ENCODE measurements at regions not wholly inside any gene's neighbourhood (a gene's known extent, or its start where the extent isn't known, plus 50 kb on each side); places are given as distances from the start of the nearest gene placed in this dataset.
"Not testable (repeated sequence)": the region's sequence is repeated elsewhere in the genome, so short reads cannot be mapped to it uniquely, and the experiment has no call there.

- intact Hi-C loops (cut with DNase I), result no loop called here
- H3K27me3 ChIP-seq (replicated peaks; ENCODE audit: insufficient read depth), result no peaks in the 10 kb centered on the region
- DNase-seq (ENCODE audit: low spot score), result no peak
- H3K9me3 ChIP-seq, result no peaks in the 10 kb centered on the region
- H3K27ac ChIP-seq, result no peak overlapping the region
- TF ChIP-seq POLR2A (IDR thresholded peaks at IDR 0.05) (no peak), POLR2AphosphoS5 (IDR thresholded peaks at IDR 0.05) (no peak)
- TF ChIP-seq, protein P1, sequence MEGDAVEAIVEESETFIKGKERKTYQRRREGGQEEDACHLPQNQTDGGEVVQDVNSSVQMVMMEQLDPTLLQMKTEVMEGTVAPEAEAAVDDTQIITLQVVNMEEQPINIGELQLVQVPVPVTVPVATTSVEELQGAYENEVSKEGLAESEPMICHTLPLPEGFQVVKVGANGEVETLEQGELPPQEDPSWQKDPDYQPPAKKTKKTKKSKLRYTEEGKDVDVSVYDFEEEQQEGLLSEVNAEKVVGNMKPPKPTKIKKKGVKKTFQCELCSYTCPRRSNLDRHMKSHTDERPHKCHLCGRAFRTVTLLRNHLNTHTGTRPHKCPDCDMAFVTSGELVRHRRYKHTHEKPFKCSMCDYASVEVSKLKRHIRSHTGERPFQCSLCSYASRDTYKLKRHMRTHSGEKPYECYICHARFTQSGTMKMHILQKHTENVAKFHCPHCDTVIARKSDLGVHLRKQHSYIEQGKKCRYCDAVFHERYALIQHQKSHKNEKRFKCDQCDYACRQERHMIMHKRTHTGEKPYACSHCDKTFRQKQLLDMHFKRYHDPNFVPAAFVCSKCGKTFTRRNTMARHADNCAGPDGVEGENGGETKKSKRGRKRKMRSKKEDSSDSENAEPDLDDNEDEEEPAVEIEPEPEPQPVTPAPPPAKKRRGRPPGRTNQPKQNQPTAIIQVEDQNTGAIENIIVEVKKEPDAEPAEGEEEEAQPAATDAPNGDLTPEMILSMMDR (IDR thresholded peaks at IDR 0.05), result no peak
- H3K4me3 ChIP-seq, result no peak overlapping the region
- no peaks in the 10 kb centered on the region for H3K4me1 ChIP-seq (replicated peaks)
- no peaks in the 10 kb centered on the region for H3K36me3 ChIP-seq
- WGBS, result 81% methylated on average over 5 of the region's 5 CpGs
Measured at GRCh38 chr19:31470952-31471351, 121.7 kb upstream of the TSHZ3 start.

- intact Hi-C loops (cut with DNase I), result no loop called here
- DNase-seq (ENCODE audit: low spot score), result no peak
- TF ChIP-seq POLR2A (IDR thresholded peaks at IDR 0.05), result no peak
- TF ChIP-seq, protein P1 (IDR thresholded peaks at IDR 0.05), result no peak
- no peak for TF ChIP-seq POLR2AphosphoS5 (IDR thresholded peaks at IDR 0.05)
- no peaks in the 10 kb centered on the region for H3K4me1 ChIP-seq (replicated peaks)
- no peak overlapping the region for H3K27ac ChIP-seq
- WGBS, result 92% methylated on average over 5 of the region's 5 CpGs
- no peaks in the 10 kb centered on the region for H3K9me3 ChIP-seq
- H3K27me3 ChIP-seq (replicated peaks; ENCODE audit: insufficient read depth), result no peaks in the 10 kb centered on the region
- H3K4me3 ChIP-seq, result no peak overlapping the region
- H3K36me3 ChIP-seq, result no peaks in the 10 kb centered on the region
Measured at GRCh38 chr19:31478241-31478640, 129.0 kb upstream of the TSHZ3 start.

DNA sequence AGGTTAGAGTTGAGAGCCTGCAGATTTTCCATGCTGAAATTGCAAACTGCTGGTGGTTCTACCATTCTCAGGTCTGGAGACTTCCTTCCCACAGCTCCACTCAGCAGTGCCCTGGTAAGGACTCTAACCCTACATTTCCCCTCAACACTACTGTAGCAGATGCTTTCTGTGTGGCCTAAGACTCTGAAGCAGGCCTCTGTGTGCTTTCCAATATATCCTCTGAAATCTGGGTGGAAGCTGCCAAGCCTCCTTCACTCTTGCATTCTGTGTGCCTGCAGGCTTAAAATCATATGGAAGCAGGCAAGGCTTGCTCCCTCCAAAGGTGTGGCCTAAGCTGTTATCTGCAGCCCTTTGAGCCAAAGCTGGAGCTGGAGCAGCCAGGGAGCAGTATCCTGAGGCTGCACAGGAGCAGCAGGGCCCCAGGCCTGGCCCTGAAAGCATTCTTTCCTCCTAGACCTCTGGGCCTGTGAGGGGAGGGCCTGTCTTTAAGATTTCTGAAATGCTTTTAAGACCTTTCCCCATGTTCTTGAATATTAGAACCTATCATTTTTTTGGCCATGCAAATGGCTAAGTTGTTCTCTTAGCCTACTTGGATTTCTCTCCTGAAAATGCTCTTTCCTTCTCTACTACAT lies 134.1 kb upstream of the TSHZ3 start:
- Histone ChIP-seq H3K36me3 (no peaks in the 10 kb centered on the region), H3K27me3 (replicated peaks; ENCODE audit: insufficient read depth) (no peaks in the 10 kb centered on the region), H3K27ac (no peak overlapping the region), H3K9me3 (no peaks in the 10 kb centered on the region), H3K4me3 (no peak overlapping the region), H3K4me1 (replicated peaks) (no peaks in the 10 kb centered on the region)
- TF ChIP-seq POLR2AphosphoS5 (IDR thresholded peaks at IDR 0.05) (no peak), POLR2A (IDR thresholded peaks at IDR 0.05) (no peak)
- TF ChIP-seq, protein P1 (IDR thresholded peaks at IDR 0.05), result no peak
- no peak for DNase-seq (ENCODE audit: low spot score)
- intact Hi-C loops (cut with DNase I), result no loop called here

DNA sequence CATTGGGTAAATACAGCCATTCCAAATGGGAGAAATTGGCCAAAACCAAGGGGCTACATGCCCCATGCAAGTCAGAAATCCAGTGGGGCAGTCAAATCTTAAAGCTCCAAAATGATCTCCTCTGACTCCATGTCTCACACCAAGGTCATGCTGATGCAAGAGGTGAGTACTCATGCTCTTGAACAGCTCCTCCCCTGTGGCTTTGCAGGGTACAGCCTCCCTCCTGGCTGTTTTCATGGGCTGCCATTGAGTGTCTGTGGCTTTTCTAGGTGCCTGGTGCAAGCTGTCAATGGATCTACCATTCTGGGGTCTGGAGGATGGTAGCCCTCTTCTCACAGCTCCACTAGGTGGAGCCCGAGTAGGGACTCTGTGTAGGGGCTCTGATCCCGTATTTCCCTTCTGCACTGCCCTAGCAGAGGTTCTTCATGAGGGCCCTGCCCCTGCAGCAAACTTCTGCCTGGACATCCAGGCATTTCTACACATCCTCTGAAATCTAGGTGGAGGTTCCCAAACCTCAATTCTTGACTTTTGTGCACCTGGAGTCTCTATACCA lies 135.7 kb upstream of the TSHZ3 start:
- H3K4me1 ChIP-seq (replicated peaks); H3K9me3 ChIP-seq; intact Hi-C loops (cut with DNase I); DNase-seq (ENCODE audit: low spot score); H3K36me3 ChIP-seq; H3K4me3 ChIP-seq; H3K27ac ChIP-seq; H3K27me3 ChIP-seq (replicated peaks; ENCODE audit: insufficient read depth): not testable (repeated sequence)
- 71% methylated on average over 2 of the region's 2 CpGs for whole genome bisulfite sequencing

DNA sequence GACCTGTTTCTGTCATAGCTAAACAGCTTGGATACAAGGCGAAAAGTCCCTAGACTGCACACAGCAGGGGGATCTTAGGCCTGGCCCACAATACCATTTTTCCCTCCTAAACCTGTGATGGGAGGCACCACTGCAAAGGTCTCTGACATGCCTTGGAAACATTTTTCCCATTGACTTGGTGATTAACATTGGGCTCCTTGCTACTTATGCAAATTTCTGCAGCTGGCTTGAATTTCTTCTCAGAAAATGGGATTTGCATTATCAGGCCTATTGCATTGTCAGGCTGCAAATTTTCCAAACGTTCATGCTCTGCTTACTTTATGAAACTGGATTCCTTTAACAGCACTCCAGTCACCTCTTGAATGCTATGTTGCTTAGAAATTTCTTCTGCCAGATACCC lies 136.2 kb upstream of the TSHZ3 start:
- WGBS, result 64% methylated on average over 2 of the region's 2 CpGs
- intact Hi-C loops (cut with DNase I), result no loop called here
- H3K27me3 ChIP-seq (replicated peaks; ENCODE audit: insufficient read depth), result no peaks in the 10 kb centered on the region
- no peak overlapping the region for H3K4me3 ChIP-seq
- H3K4me1 ChIP-seq (replicated peaks), result no peaks in the 10 kb centered on the region
- no peak for TF ChIP-seq POLR2A (IDR thresholded peaks at IDR 0.05)
- TF ChIP-seq, protein P1 (IDR thresholded peaks at IDR 0.05), result no peak
- TF ChIP-seq POLR2AphosphoS5 (IDR thresholded peaks at IDR 0.05), result no peak
- no peak overlapping the region for H3K27ac ChIP-seq
- no peaks in the 10 kb centered on the region for H3K9me3 ChIP-seq
- no peak for DNase-seq (ENCODE audit: low spot score)
- no peaks in the 10 kb centered on the region for H3K36me3 ChIP-seq
